GM12865 (cell line): ENCODE measurements at regions not wholly inside any gene's neighbourhood (a gene's known extent, or its start where the extent isn't known, plus 50 kb on each side); places are given as distances from the start of the nearest gene placed in this dataset.
"Not testable (repeated sequence)": the region's sequence is repeated elsewhere in the genome, so short reads cannot be mapped to it uniquely, and the experiment has no call there.

Experiments
- DNase-seq: peaks from one replicate; pipeline ENCODE4 v3.0.0; 2010; ENCODE audit warnings: low read depth
- H3K4me3 ChIP-seq: 2 replicates; pipeline ENCODE4 v1.5.1; 2011; ENCODE audit warnings: mild to moderate bottlenecking, low read depth, low read length, control low read depth
- TF ChIP-seq, protein P1 (sequence below): IDR thresholded peaks from 2 replicates; pipeline ENCODE4 v1.5.1; 2011; ENCODE audit warnings: low read length, control low read depth, low read depth, inconsistent platforms; ENCODE audit not compliant: insufficient read depth; ENCODE audit errors: missing control alignments

DNA sequence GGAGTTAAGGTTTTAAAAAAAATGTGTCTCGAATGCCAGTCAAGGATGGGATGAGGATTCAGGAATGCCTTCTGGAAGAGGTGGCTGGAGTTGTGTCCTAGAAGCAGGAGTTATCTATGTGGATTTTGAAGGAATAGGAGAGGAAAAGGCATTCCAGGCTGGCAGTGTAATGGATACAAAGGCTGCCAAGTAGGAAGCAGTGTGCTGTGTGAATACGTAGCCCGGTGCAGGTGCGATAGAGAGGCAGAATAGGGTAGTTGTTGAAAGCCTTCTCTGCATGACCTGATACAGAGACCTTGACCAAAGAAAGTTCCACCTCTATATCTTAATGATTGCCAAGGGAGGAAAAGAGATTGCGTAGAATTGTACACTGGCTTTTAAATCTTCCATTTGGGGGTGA lies 128.1 kb upstream of the ITGB1 start:
- DNase-seq, result no peak
- TF ChIP-seq, protein P1, sequence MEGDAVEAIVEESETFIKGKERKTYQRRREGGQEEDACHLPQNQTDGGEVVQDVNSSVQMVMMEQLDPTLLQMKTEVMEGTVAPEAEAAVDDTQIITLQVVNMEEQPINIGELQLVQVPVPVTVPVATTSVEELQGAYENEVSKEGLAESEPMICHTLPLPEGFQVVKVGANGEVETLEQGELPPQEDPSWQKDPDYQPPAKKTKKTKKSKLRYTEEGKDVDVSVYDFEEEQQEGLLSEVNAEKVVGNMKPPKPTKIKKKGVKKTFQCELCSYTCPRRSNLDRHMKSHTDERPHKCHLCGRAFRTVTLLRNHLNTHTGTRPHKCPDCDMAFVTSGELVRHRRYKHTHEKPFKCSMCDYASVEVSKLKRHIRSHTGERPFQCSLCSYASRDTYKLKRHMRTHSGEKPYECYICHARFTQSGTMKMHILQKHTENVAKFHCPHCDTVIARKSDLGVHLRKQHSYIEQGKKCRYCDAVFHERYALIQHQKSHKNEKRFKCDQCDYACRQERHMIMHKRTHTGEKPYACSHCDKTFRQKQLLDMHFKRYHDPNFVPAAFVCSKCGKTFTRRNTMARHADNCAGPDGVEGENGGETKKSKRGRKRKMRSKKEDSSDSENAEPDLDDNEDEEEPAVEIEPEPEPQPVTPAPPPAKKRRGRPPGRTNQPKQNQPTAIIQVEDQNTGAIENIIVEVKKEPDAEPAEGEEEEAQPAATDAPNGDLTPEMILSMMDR, result no peak
- H3K4me3 ChIP-seq, result no peak overlapping the region

GRCh38 chr10:33085313-33085833 lies 127.3 kb upstream of the ITGB1 start:
- H3K4me3 ChIP-seq, result no peak overlapping the region
- TF ChIP-seq, protein P1, result no peak
- no peak for DNase-seq

GRCh38 chr10:33084453-33084852 lies 126.4 kb upstream of the ITGB1 start:
- H3K4me3 ChIP-seq, result no peak overlapping the region
- TF ChIP-seq, protein P1, result no peak
- no peak for DNase-seq

DNA sequence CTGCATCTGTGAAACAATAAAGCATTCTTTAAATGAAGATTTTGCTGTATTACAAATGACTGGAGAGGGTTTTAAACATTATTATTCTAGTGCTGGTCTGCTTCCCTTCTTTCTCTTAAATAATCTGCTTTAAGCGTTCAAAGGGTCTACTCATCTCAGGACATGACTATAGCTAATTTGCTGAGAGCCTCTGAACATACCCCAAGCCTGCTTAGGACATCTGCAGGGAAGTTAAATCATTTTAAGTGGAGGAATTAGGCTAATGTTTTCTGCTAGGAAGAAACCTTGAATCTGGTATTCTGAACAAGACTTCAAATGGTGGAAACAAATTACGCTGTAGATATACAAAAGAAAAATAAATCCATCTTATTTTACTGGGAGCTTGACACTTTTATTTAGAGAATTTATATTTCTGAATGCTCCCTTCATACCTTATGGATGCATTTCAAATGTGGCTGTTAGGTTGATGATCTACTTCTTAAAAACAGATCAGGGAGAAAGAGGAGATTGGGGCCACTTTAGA lies 124.4 kb upstream of the ITGB1 start:
- no peak overlapping the region for H3K4me3 ChIP-seq
- no peak for DNase-seq
- TF ChIP-seq, protein P1, result no peak

DNA sequence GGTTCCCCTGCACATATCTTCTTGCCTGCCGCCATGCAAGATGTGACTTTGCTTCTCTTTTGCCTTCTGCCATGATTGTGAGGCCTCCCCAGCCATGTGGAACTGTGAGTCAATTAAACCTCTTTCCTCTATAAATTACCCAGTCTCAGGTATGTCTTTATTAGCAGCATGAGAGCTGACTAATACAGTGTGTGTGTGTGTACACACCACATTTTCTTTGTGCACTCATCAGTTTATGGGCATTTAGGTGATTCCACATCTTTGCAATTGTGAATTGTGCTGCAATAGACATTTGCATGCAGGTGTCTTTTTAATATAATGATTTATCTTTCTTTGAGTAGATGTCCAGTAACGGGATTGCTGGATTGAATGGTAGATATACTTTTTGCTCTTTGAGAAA lies 122.4 kb upstream of the ITGB1 start:
- H3K4me3 ChIP-seq, DNase-seq: not testable (repeated sequence)

DNA sequence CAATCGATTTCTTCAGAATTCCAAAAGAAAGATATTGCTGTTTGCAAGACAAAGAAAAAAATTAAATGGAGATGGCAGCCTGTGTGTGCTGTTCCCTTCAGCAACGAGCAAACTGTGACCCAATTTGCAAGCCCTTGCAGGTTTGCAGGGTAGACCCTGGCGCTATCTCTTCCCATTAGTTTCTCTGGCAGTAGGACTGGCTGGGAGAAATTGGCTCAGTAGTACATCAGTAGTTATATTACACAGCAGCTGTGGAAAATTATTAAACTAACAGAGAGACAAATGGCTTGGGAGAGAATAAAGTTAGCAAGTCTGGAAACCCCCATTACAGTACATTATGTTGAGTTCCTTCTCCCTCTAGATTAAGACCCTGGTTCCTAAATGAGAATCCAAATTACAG lies 116.4 kb upstream of the ITGB1 start:
- TF ChIP-seq, protein P1, result no peak
- H3K4me3 ChIP-seq, result no peak overlapping the region
- no peak for DNase-seq

- TF ChIP-seq, protein P1, result no peak
- no peak overlapping the region for H3K4me3 ChIP-seq
- DNase-seq, result peak; percentile 9
Measured at GRCh38 chr10:33073641-33074415, 115.8 kb upstream of the ITGB1 start.
